ENCODE measurements at regions not wholly inside any gene's neighbourhood (a gene's known extent, or its start where the extent isn't known, plus 50 kb on each side); places are given as distances from the start of the nearest gene placed in this dataset.

DNA sequence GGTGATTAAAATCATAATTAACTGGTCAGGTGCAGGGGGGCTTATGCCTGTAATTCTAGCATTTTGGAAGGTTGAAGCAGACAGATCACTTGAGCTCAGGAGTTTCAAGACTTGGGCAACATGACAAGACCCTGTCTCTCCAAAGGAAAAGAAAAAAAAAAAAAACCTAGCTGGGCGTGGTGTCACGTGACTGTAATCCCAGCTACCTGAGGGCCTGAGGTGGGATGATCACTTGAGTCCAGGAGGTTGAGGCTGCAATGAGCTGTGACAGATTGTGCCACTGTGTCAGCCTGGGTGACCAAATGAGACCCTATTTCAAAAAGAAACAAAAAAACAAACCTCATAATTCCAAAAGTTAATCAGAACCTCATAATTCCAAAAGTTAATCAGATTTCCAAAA is 505.5 kb downstream of the CDH8 start:
- TF ChIP-seq, protein P1, sequence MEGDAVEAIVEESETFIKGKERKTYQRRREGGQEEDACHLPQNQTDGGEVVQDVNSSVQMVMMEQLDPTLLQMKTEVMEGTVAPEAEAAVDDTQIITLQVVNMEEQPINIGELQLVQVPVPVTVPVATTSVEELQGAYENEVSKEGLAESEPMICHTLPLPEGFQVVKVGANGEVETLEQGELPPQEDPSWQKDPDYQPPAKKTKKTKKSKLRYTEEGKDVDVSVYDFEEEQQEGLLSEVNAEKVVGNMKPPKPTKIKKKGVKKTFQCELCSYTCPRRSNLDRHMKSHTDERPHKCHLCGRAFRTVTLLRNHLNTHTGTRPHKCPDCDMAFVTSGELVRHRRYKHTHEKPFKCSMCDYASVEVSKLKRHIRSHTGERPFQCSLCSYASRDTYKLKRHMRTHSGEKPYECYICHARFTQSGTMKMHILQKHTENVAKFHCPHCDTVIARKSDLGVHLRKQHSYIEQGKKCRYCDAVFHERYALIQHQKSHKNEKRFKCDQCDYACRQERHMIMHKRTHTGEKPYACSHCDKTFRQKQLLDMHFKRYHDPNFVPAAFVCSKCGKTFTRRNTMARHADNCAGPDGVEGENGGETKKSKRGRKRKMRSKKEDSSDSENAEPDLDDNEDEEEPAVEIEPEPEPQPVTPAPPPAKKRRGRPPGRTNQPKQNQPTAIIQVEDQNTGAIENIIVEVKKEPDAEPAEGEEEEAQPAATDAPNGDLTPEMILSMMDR (IDR thresholded peaks at IDR 0.05; ENCODE audit: low read depth, low read length, poor library complexity, severe bottlenecking), result no peak
- no peak for TF ChIP-seq EZH2phosphoT487 (IDR thresholded peaks at IDR 0.05; ENCODE audit: borderline replicate concordance, low read length)

Data from DOHH2 (cell line).